GM13976 (cell line): ENCODE measurements at regions not wholly inside any gene's neighbourhood (a gene's known extent, or its start where the extent isn't known, plus 50 kb on each side); places are given as distances from the start of the nearest gene placed in this dataset.

Experiments
- DNase-seq: peaks from one replicate; pipeline ENCODE4 v3.0.0; 2012; ENCODE audit warnings: low spot score
- CTCF ChIP-seq: IDR thresholded peaks from 2 replicates; pipeline ENCODE4 v1.5.1; 2012; ENCODE audit warnings: borderline replicate concordance, mild to moderate bottlenecking; ENCODE audit not compliant: insufficient read depth; ENCODE audit errors: extremely low read depth, missing control alignments, control extremely low read depth
- in situ Hi-C: fragments of 300-500 bp; cut with MboI; formaldehyde crosslinking; loops from one replicate; pipeline ENCODE4 v1.12.0; 2022; ENCODE audit warnings: low sequenced_read_pairs, mixed read lengths, inconsistent platforms; ENCODE audit not compliant: unreplicated experiment

GRCh38 chr4:66694739-66695138 lies 850.6 kb downstream of the CENPC start:
- TF ChIP-seq CTCF, result no peak
- no peak for DNase-seq
- in situ Hi-C loops, result no loop called here

GRCh38 chr4:66693694-66694093 lies 851.6 kb downstream of the CENPC start:
- in situ Hi-C loops, result no loop called here
- no peak for DNase-seq
- no peak for TF ChIP-seq CTCF

GRCh38 chr4:66691101-66691500 lies 854.2 kb downstream of the CENPC start:
- no peak for TF ChIP-seq CTCF
- DNase-seq, result no peak
- in situ Hi-C loops, result no loop called here

- no peak for TF ChIP-seq CTCF
- in situ Hi-C loops, result no loop called here
- DNase-seq, result no peak
Observed at GRCh38 chr4:66688674-66689073, 856.6 kb downstream of the CENPC start.

- in situ Hi-C loops, result no loop called here
- TF ChIP-seq CTCF, result no peak
- DNase-seq, result no peak
Observed at GRCh38 chr4:66687459-66687858, 857.8 kb downstream of the CENPC start.

GRCh38 chr4:66681962-66682361 lies 863.3 kb downstream of the CENPC start:
- DNase-seq, result no peak
- in situ Hi-C loops, result no loop called here
- no peak for TF ChIP-seq CTCF

GRCh38 chr4:66667249-66667648 lies 878.1 kb downstream of the CENPC start:
- no peak for DNase-seq
- TF ChIP-seq CTCF, result no peak
- in situ Hi-C loops, result no loop called here
